NCI-H2081 treated with DMSO at 0.1 percent for 48 hours (cell line): ENCODE measurements at regions not wholly inside any gene's neighbourhood (a gene's known extent, or its start where the extent isn't known, plus 50 kb on each side); places are given as distances from the start of the nearest gene placed in this dataset.
"Not testable (repeated sequence)": the region's sequence is repeated elsewhere in the genome, so short reads cannot be mapped to it uniquely, and the experiment has no call there.

Experiments used
- DNase-seq: peaks from one replicate; lab custom pipeline; 2025; lab: John Stamatoyannopoulos, UW

DNA sequence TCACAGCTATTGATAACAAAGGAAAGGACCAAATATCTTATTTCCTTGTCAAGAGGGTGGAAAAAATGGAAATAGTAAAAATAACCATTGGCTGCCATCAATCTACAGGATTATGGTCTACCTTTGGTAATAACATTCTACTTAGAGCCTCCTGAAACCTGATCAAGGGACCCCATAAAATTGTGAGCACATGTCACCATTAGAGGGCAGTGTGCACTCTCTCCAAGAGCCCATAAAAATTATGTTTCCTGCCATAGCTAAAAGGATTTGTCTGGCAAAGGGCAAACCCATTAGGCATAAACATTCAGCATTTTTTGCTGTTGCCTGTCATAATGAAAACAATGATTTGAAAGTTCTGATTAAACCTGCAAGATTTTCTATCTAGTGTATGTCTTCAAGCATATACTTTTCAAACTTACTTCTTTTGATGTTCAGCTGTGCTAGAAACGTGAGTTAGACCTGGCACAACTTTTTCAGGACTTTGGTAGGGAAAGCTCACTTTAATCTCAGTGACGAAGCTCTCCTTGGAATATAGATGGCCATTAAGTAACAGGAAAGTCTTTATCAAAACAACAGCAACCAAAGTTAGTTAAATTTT is 120.7 kb upstream of the ZFP64 start:
- peak; percentile 41 for DNase-seq

GRCh38 chr20:52311209-52311794 is 119.7 kb upstream of the ZFP64 start:
- no peak for DNase-seq

DNA sequence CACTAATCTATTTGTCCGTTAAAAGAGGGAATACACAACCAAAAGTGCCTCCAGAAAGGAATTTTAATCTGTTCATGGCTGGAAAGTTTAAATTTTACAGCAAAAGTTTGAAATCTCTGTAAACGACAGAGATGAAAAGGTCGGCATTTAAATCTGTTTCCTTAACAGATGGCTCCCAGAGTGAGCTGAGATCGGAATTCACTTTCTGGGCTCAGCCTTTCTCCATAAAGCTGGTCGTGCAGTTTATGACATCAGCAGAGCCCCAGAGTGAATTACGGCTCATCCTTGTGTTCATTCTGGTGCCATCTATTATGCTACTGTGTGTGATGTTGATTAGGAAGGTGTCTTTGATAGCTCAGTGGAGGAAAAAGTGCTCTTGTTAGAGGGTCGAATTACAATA is 117.6 kb upstream of the ZFP64 start:
- no peak for DNase-seq

DNA sequence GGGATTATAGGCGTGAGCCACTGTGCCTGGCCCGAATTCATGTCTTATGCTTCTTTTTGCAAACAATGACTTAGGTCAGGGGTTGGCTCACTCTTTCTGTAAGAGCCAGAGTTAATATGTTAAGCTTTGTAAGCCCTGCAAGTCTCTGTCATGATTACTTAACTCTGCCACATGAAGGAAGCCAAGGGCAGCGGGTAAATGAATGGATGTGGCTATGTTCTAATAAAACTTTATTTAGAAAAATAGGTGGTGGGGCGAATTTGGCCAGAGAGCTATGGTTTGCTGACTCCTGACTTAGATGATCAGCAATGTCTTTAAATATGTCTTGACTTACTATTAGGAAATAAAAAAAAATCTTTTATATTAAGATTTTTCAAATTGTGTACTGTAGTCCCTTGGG is 114.9 kb upstream of the ZFP64 start:
- no peak for DNase-seq

- DNase-seq = no peak
Observed at GRCh38 chr20:52305858-52306257, 114.3 kb upstream of the ZFP64 start.

GRCh38 chr20:52305024-52305645 is 113.6 kb upstream of the ZFP64 start:
- DNase-seq = no peak

DNA sequence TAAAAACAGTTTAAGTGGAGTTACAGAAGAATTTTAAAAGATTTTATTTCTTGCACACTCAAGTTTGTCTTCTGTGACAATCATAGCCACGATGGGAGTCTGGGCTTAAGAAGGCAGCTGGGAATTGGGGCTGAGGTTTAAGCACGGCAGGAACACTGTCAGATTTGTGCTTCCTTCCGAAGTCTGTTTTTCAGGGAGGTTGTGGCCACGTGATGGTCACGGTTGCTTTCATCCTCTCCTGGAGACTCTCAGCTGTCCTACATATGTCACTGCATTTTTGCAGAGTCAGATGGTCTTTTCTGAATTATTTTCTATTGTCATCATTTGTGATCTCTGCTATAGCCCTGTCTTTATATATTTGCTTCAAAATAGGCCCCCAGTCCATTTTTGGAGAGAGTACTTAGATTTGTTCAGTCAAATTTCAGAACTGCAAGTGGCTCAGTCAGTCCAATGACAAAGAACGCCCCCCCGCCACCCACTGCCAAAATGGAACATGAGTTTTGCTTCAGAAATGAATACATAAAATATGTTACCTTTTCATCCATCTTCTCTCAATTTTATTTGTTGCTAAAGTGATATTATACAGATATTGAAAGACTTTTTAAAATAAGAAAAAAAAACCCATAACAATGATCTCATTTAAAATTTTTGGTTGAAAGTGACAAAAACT is 111.8 kb upstream of the ZFP64 start:
- no peak for DNase-seq

GRCh38 chr20:52302736-52303135 is 111.2 kb upstream of the ZFP64 start:
- DNase-seq = no peak

GRCh38 chr20:52302051-52302450 is 110.5 kb upstream of the ZFP64 start:
- DNase-seq = not testable (repeated sequence)

GRCh38 chr20:52295556-52295955 is 104.0 kb upstream of the ZFP64 start:
- DNase-seq = no peak

GRCh38 chr20:52294106-52294628 is 102.6 kb upstream of the ZFP64 start:
- no peak for DNase-seq

GRCh38 chr20:52291109-52291508 is 99.5 kb upstream of the ZFP64 start:
- no peak for DNase-seq

- no peak for DNase-seq
Observed at GRCh38 chr20:52290569-52290968, 99.0 kb upstream of the ZFP64 start.

- DNase-seq = no peak
Observed at GRCh38 chr20:52289956-52290565, 98.5 kb upstream of the ZFP64 start.

DNA sequence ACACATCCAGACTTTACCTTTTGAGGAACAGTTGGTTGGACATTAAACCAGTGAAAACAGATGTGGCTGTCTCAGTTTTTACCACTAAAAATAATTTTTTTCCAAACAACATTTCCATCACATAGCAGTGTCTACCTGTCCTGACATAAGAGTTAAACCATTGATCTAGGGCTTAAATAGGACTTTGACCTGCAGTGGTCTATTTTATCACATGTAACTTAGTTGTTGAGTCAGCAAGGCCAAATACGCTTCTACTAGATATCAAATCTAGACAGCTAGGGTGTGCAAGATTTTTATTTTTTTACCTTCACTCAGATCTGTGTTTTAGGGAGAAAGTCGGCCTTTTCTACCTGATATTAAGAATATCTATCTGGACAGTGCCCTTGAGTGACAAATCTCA is 88.8 kb upstream of the ZFP64 start:
- no peak for DNase-seq

- DNase-seq = no peak
Observed at GRCh38 chr20:52279706-52280105, 88.1 kb upstream of the ZFP64 start.

DNA sequence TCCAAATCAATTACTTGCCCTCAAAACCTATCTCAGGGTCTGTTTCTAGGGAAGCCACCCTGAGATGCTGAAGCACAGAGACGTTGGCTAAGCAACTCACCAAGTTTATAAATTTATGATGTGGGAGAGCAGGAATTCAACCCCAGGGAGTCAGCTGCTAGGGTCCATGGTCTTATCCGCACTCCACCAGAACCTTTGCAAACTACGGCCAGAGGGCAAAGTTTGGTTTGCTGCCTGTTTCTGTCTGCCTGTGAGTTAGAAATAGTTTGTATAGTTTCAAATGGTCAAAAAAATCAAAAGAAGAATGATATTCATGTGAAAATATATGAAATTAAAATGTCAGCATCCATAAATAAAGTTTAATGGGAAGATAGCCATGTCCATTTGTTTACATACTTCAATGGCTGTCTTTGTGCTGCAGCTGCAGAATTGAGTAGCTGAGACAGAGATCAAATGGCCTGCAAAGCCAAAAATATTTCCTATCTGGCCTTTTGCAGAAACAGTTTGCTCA is 83.7 kb upstream of the ZFP64 start:
- no peak for DNase-seq

DNA sequence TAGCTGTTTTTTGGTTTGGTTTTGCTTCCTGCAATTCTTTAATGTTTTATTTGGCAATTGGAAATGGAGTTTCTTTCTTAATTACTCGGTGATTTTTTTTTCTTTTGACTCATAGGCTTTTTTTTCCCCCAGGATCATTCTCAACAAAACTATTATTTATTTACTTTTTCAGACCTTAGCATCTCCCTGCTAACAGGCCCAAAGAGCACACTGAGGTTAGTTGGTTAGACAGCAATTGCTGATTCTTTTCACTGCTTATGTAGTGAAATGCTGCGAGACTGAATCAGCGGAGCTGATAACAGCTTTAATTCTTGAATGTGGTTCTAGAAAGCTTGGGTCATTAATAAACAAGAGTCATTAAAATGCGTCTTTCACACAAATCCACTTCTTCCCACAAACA is 79.1 kb upstream of the ZFP64 start:
- no peak for DNase-seq

- DNase-seq = no peak
Observed at GRCh38 chr20:52270001-52270606, 78.5 kb upstream of the ZFP64 start.

DNA sequence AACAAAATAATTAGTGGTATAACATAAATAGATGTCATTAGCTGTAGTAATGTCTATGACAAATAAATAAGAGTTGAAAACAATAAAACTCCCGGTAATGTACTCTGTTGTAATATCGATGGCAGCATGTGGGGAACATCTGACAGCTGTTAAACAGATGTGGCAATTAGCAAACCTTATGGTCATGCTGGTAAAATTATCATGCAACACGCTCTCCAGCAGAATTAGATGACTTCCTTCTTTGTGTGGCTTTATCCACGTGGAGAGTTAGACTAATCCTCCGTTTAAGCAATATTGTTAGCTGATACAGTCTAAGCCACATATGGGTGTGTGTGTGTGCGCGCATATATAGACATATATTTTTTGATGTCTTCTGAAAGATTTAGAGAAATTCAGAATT is 77.7 kb upstream of the ZFP64 start:
- DNase-seq = no peak

DNA sequence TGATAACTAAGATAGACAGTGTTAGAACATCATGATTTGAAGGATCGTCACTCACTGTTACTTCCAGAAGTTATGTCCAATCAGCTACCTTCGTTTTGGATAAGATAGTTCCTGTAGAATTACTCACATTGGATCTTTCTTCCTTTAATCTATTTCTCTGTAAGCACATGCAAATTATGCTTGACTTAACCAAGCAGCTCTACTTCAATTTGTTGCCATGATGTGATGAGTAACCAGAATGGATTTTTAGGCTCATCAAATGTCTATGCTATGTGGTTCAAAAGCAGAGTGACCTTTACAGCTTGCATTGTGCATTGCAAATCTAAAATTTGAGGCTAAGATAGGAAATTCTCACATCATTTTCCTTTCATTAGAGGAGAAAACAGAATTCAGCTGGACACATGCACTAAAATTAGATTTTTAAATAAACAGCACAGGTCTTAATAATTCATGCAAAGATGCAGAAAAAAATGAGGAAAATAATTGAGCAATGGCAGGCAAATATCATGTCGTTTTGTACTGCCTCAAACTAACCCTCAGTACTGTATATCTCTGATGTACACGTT is 76.7 kb upstream of the ZFP64 start:
- DNase-seq = no peak

GRCh38 chr20:52267418-52267817 is 75.8 kb upstream of the ZFP64 start:
- DNase-seq = no peak
